ENCODE measurements at regions not wholly inside any gene's neighbourhood (a gene's known extent, or its start where the extent isn't known, plus 50 kb on each side); places are given as distances from the start of the nearest gene placed in this dataset.

- in situ Hi-C loops (cut with HindIII; ENCODE audit: low pct_unique_long_range_greater_than_20kb, low sequenced_read_pairs) = no loop called here
- DNase-seq (ENCODE audit: low read depth in 1 of 2, low spot score in 1 of 2) = no peak
- TF ChIP-seq JUND (IDR thresholded peaks at IDR 0.05; ENCODE audit: low read depth) = no peak
Measured at GRCh38 chr3:120838441-120839091, 69.4 kb upstream of the STXBP5L start.

DNA sequence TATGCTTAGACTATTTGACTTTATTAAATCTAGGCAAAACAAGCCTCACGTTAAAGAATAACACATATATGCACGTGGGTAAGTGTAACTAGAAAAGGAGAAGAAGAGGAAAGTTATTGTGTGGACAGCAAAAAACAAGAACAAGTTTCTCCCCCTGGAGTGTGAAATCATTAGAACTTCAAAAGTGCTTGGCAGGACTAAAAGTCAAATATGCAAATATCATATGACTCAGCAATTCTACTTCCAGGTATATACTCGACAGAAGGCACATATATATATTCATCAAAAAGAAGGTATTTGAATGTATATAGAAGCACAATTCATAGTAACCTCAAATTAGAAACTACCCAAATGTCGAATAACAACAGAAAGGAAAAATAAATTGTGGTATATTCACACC is 68.9 kb upstream of the STXBP5L start:
- in situ Hi-C loops (cut with HindIII; ENCODE audit: low pct_unique_long_range_greater_than_20kb, low sequenced_read_pairs) = no loop called here
- no peak for TF ChIP-seq JUND (IDR thresholded peaks at IDR 0.05; ENCODE audit: low read depth)
- DNase-seq (ENCODE audit: low read depth in 1 of 2, low spot score in 1 of 2) = peak in 1 of 2 experiments; percentile 10

DNA sequence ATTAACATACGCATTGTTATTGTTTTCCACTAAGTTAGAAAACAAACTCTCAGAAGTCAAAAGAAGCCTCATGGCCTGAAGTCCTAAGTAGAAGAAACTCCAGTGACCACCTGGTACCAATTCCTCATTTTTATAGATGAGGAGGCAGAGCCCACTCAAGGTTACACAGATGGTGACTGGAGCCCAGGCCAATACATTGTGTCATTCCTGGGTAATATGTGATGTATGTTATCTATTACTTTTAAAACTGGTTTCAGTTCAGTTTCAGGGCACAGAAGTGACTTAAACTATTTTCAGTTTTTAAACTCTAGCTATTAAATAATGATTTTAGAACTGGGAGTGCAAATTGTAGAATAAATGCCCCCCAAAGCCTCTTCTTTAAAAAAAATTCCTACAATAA is 66.7 kb upstream of the STXBP5L start:
- DNase-seq (ENCODE audit: low read depth in 1 of 2, low spot score in 1 of 2) = no peak
- in situ Hi-C loops (cut with HindIII; ENCODE audit: low pct_unique_long_range_greater_than_20kb, low sequenced_read_pairs) = no loop called here
- no peak for TF ChIP-seq JUND (IDR thresholded peaks at IDR 0.05; ENCODE audit: low read depth)

DNA sequence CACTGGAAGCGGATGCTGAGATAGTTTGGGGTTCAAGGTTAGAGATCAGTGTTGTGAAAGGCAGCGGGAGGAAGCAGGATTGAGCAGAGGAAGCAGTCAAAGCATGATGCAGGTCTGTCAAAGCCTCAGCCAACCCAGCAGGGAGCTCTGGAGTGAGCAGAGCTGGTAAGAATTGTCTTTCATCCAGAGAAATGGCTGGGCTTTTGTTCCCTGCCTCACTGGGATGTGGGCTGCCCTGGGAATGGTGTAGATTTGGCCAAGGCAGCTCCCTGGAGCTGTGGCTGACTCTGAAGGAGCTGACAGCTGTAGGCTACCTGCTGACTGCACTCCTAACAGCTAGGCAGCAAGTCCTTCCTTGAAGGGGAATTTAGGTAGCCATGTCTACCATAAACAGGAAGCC is 61.9 kb upstream of the STXBP5L start:
- in situ Hi-C loops (cut with HindIII; ENCODE audit: low pct_unique_long_range_greater_than_20kb, low sequenced_read_pairs) = no loop called here
- TF ChIP-seq JUND (IDR thresholded peaks at IDR 0.05; ENCODE audit: low read depth) = no peak
- no peak for DNase-seq (ENCODE audit: low read depth in 1 of 2, low spot score in 1 of 2)

DNA sequence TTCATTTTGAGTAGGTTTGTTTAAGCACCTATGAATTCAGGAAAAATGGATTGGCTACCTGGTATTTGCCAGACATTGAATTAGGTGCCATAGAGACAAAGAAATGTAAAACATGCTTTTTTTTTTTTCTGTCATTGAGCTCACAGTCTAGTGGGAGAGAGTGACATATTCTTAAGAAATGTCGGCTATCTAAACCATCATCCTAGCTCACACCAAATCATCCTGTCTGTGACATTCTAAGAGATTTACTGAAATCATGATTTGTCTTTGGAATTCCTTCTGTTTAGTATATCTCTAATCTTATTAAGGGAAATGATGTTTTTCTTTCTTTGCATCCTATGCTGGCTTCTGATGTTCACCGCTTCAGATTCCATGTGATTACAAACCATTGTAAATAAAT is 59.5 kb upstream of the STXBP5L start:
- in situ Hi-C loops (cut with HindIII; ENCODE audit: low pct_unique_long_range_greater_than_20kb, low sequenced_read_pairs) = no loop called here
- DNase-seq (ENCODE audit: low read depth in 1 of 2, low spot score in 1 of 2) = no peak
- no peak for TF ChIP-seq JUND (IDR thresholded peaks at IDR 0.05; ENCODE audit: low read depth)

DNA sequence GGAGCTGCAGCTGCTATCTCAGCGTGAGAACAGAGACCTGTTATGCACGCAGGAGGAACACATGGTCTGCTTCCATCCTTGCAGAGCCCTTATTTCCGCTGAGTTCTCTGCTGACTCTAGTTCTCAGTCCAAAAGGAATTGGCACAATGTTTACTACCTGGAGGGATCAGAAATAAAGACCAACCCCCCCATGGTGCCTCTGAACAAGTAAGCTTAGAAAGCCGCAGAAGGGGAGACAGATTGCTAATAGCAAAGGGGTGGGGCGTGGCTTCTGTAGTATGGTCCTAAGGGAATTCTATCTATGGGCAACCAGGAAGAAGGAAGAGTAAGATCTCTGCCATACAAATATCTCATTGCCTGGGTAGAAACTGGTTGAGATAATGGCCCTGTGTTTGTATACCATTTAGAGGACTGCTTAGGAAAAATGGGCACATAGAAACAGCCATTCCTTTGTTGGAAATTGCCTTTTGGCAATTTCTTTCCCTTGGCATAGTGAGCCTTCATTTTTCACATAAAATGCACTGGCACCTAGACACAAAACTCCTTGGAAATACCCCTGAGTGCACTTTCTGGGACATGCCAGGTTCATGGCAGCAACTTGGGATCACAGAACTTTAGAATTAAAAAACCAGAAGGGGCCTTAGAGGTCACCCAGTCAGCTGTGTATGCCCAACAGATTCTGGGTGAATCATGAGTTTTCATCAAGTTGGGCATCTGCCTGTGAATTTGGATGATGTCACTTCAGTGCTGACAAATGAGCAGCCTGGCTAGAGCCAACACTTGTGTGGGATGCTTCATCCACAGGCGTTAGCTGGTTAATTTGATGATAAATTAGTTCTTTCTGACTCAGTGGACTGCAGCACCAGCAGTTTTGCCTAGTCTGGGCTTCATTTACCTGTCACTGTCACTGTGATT is 57.4 kb upstream of the STXBP5L start:
- no peak for TF ChIP-seq JUND (IDR thresholded peaks at IDR 0.05; ENCODE audit: low read depth)
- in situ Hi-C loops (cut with HindIII; ENCODE audit: low pct_unique_long_range_greater_than_20kb, low sequenced_read_pairs) = no loop called here
- DNase-seq (ENCODE audit: low read depth in 1 of 2, low spot score in 1 of 2) = no peak

DNA sequence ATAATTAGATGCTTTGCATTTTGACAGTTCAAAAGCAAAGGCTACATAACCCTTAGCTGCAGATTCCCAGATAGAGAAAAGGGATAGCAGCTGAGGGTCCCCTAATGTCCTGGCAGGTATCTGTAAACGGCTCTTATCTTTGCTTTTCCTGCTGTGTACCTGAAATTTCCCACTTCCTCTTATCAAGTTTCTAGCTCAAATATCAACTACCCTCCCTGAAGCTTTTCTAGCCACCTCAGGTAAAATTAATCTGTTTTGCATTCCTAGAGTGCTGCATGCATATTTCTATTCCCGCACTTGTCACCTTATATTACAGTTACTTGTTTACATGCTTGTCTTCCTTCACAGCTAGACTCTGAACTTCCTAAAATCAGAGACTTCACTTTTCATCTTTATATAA is 55.6 kb upstream of the STXBP5L start:
- DNase-seq (ENCODE audit: low read depth in 1 of 2, low spot score in 1 of 2) = no peak
- in situ Hi-C loops (cut with HindIII; ENCODE audit: low pct_unique_long_range_greater_than_20kb, low sequenced_read_pairs) = no loop called here
- TF ChIP-seq JUND (IDR thresholded peaks at IDR 0.05; ENCODE audit: low read depth) = no peak

GRCh38 chr3:120853416-120853815 is 54.6 kb upstream of the STXBP5L start:
- TF ChIP-seq JUND (IDR thresholded peaks at IDR 0.05; ENCODE audit: low read depth) = no peak
- no peak for DNase-seq (ENCODE audit: low read depth in 1 of 2, low spot score in 1 of 2)
- in situ Hi-C loops (cut with HindIII; ENCODE audit: low pct_unique_long_range_greater_than_20kb, low sequenced_read_pairs) = no loop called here

- TF ChIP-seq JUND (IDR thresholded peaks at IDR 0.05; ENCODE audit: low read depth) = no peak
- DNase-seq (ENCODE audit: low read depth in 1 of 2, low spot score in 1 of 2) = no peak
- in situ Hi-C loops (cut with HindIII; ENCODE audit: low pct_unique_long_range_greater_than_20kb, low sequenced_read_pairs) = no loop called here
Measured at GRCh38 chr3:120854908-120855526, 53.0 kb upstream of the STXBP5L start.

DNA sequence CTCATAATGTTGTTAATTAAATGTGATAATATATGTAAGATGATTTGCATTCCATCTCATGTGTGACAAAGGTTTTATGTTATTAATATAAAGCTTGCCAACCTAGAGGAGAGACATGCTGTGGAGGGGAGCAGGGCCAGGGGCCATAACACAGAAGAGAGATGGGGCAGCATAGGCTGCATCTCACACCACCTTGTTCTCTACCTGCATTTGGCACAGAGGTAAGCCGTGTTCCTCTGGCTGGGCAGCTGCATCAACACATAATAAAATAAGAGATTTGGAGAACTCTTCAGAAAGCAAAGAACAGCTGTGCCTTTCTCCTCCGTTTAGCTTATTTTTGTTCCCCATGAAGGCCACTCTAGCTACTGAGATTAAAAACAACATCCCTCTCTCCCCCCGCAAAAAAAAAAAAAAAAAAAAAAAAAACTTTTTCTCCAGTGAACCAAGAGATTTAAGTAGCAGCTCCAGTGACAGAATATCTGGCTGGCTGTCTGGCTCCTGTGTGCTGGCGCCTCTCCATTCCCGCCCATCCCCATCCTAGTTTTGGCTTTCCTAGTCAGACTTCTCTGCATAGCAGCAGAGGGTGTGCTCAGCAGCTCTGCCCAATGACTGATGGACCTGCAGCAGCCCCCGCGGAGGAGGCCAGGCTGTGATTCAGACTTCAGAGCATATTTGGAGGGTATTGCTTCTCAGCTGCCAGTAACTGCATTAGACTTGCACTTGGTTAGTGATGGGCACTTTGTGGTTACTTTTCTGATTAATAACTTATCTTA is 52.2 kb upstream of the STXBP5L start:
- no peak for DNase-seq (ENCODE audit: low read depth in 1 of 2, low spot score in 1 of 2)
- no peak for TF ChIP-seq JUND (IDR thresholded peaks at IDR 0.05; ENCODE audit: low read depth)
- in situ Hi-C loops (cut with HindIII; ENCODE audit: low pct_unique_long_range_greater_than_20kb, low sequenced_read_pairs) = no loop called here

All from T47D (cell line).